A549 (cell line): ENCODE measurements at regions not wholly inside any gene's neighbourhood (a gene's known extent, or its start where the extent isn't known, plus 50 kb on each side); places are given as distances from the start of the nearest gene placed in this dataset.
"Not testable (repeated sequence)": the region's sequence is repeated elsewhere in the genome, so short reads cannot be mapped to it uniquely, and the experiment has no call there.

Experiments
- ATAC-seq, 2 experiments: fragments of 200-7000 bp in 1 of 2; fragments of >200 bp in 1 of 2; cut with Nextera tagmentation in 1 of 2; cut with Tn5 transposase in 1 of 2; 3 replicates each; pipeline versions ENCODE4 v1.8.0 to v1.9.1; 2018 to 2020; ENCODE audit warnings: mild to moderate bottlenecking in 1 of 2, moderate library complexity in 1 of 2
- CTCF ChIA-PET: fragments of 300-600 bp; sonication (Branson Sonifier 250); formaldehyde crosslinking; extraction: SDS; loops from one replicate; lab custom pipeline; 2021; ENCODE audit warnings: antibody characterized with exemption, inconsistent platforms; lab: Yijun Ruan, JAX
- POLR2A ChIA-PET: fragments of 350-600 bp; formaldehyde crosslinking; extraction: SDS; loops from one replicate; lab custom pipeline; 2021; ENCODE audit warnings: antibody characterized with exemption, inconsistent platforms; lab: Yijun Ruan, JAX
- DNase-seq, 2 experiments: peaks; one replicate each; pipeline versions ENCODE4 v3.0.0 to v3.0.0-alpha.2; 2011 to 2016; ENCODE audit warnings: low read depth in 1 of 2, low spot score in 1 of 2
- FAIRE-seq: peaks from 2 replicates; lab custom pipeline; 2011; peaks lifted over from hg19 to GRCh38; lab: Jason Lieb, UNC
- H3K27ac ChIP-seq, 2 experiments: fragments of >200 bp; sonication (Bioruptor Twin); formaldehyde crosslinking; 3 replicates each; pipeline ENCODE4 v1.5.1; 2016 to 2017
- H3K4me1 ChIP-seq: fragments of >200 bp; sonication (Bioruptor Twin); formaldehyde crosslinking; 3 replicates; pipeline ENCODE4 v1.6.1; 2016
- H3K4me2 ChIP-seq: fragments of >200 bp; sonication (Bioruptor Twin); formaldehyde crosslinking; 3 replicates; pipeline ENCODE4 v1.6.1; 2016
- H3K4me3 ChIP-seq: fragments of >200 bp; sonication (Bioruptor Twin); formaldehyde crosslinking; 3 replicates; pipeline ENCODE4 v1.5.1; 2016
- H3K9me3 ChIP-seq: fragments of >200 bp; sonication (Bioruptor Twin); formaldehyde crosslinking; 3 replicates; pipeline ENCODE4 v1.6.1; 2016
- ATOH8 ChIP-seq: fragments of 250-450 bp; sonication (Bioruptor Pico); IDR thresholded peaks from 2 replicates; pipeline ENCODE4 v1.5.0; 2020; ENCODE audit warnings: low read depth, mild to moderate bottlenecking, moderate library complexity
- CBX8 ChIP-seq: fragments of 200-600 bp; sonication (generic); IDR thresholded peaks from 2 replicates; pipeline ENCODE4 v1.6.1; 2016
- CEBPB ChIP-seq, 2 experiments: fragments of >200 bp in 1 of 2; sonication (Bioruptor Twin) in 1 of 2; formaldehyde crosslinking in 1 of 2; IDR thresholded peaks; 2 replicates each; pipeline ENCODE4 v1.6.1; 2012 to 2016
- CHD2 ChIP-seq: fragments of 150-350 bp; IDR thresholded peaks from 2 replicates; pipeline ENCODE4 v1.6.1; 2014; ENCODE audit warnings: low read length; ENCODE audit not compliant: partially characterized antibody
- CTCF ChIP-seq: fragments of >200 bp; sonication (Bioruptor Twin); formaldehyde crosslinking; IDR thresholded peaks from 3 replicates; pipeline ENCODE4 v1.5.1; 2016
- EP300 ChIP-seq, 2 experiments: fragments of >200 bp; sonication (Bioruptor Twin); formaldehyde crosslinking; IDR thresholded peaks; 2 replicates in 1 of 2; 3 replicates in 1 of 2; pipeline ENCODE4 v1.6.1; 2016 to 2017
- ESRRA ChIP-seq: fragments of 150-350 bp; IDR thresholded peaks from 2 replicates; pipeline ENCODE4 v1.6.1; 2014; ENCODE audit warnings: mild to moderate bottlenecking, low read length, borderline replicate concordance
- FOXS1 ChIP-seq: fragments of 250-450 bp; sonication (Bioruptor Pico); IDR thresholded peaks from 2 replicates; pipeline ENCODE4 v1.5.0; 2020; ENCODE audit warnings: mild to moderate bottlenecking, moderate library complexity
- GATA3 ChIP-seq: IDR thresholded peaks from 2 replicates; pipeline ENCODE4 v1.6.1; 2012; ENCODE audit warnings: borderline replicate concordance
- HES2 ChIP-seq: fragments of >200 bp; sonication (Bioruptor Twin); formaldehyde crosslinking; IDR thresholded peaks from 2 replicates; pipeline ENCODE4 v1.6.1; 2016
- HOXB13 ChIP-seq: fragments of 250-450 bp; sonication (Bioruptor Pico); IDR thresholded peaks from 2 replicates; pipeline ENCODE4 v1.5.0; 2020; ENCODE audit warnings: low read depth, mild to moderate bottlenecking, moderate library complexity
- JUN ChIP-seq, 2 experiments: fragments of >200 bp; sonication (Bioruptor Twin); formaldehyde crosslinking; IDR thresholded peaks; 2 replicates in 1 of 2; 3 replicates in 1 of 2; pipeline ENCODE4 v1.6.1; 2016 to 2017
- MAFK ChIP-seq: fragments of 450-650 bp; IDR thresholded peaks from 2 replicates; pipeline ENCODE4 v1.6.1; 2014; ENCODE audit not compliant: partially characterized antibody
- MAX ChIP-seq: IDR thresholded peaks from 2 replicates; pipeline ENCODE4 v1.6.1; 2012
- NR3C1 ChIP-seq: fragments of >200 bp; sonication (Bioruptor Twin); formaldehyde crosslinking; IDR thresholded peaks from 3 replicates; pipeline ENCODE4 v1.6.1; 2017
- RCOR1 ChIP-seq: fragments of 150-350 bp; IDR thresholded peaks from 2 replicates; pipeline ENCODE4 v1.6.1; 2014; ENCODE audit warnings: antibody characterized with exemption, low read length, low read depth
- RNF2 ChIP-seq: fragments of 200-600 bp; sonication (generic); IDR thresholded peaks from 2 replicates; pipeline ENCODE4 v1.6.1; 2016; ENCODE audit warnings: low read depth, mild to moderate bottlenecking, antibody characterized with exemption, moderate library complexity, borderline replicate concordance
- USF2 ChIP-seq: fragments of 450-650 bp; IDR thresholded peaks from 2 replicates; pipeline ENCODE4 v1.6.1; 2014; ENCODE audit warnings: antibody characterized with exemption
- ZNF302 ChIP-seq: fragments of 250-450 bp; sonication (Bioruptor Pico); IDR thresholded peaks from 2 replicates; pipeline ENCODE4 v1.9.0; 2021; ENCODE audit warnings: inconsistent platforms, mild to moderate bottlenecking, moderate library complexity
- WGBS: methylation state at CpG from one replicate; pipeline ENCODE4 v1.1.6; 2017; ENCODE audit errors: missing lambda C conversion rate; 5-methylcytosine and 5-hydroxymethylcytosine counted together

GRCh38 chr9:26665666-26666065 lies 226.9 kb downstream of the CAAP1 start:
- TF ChIP-seq FOXS1 (CRISPR knock-in tag) (no peak), MAFK (no peak), ZNF302 (CRISPR knock-in tag) (no peak)
- TF ChIP-seq, all 56 proteins: peak for 0
- CTCF ChIA-PET: no interaction called here
- Histone ChIP-seq H3K27ac (no peak overlapping the region), H3K9me3 (no peaks in the 10 kb centered on the region), H3K4me1 (no peaks in the 10 kb centered on the region), H3K4me3 (no peak overlapping the region), H3K4me2 (no peak overlapping the region)
- ATAC-seq (no peak), FAIRE-seq (no peak), DNase-seq (no peak)
- 19% methylated on average over 3 of the region's 3 CpGs for WGBS
- POLR2A ChIA-PET: no interaction called here

- POLR2A ChIA-PET, H3K4me1 ChIP-seq, CTCF ChIA-PET, H3K4me2 ChIP-seq, H3K27ac ChIP-seq, DNase-seq, H3K4me3 ChIP-seq, ATAC-seq, H3K9me3 ChIP-seq, FAIRE-seq: not testable (repeated sequence)
- WGBS: 68% methylated on average over 15 of the region's 49 CpGs
These were observed 228.4 kb downstream of the CAAP1 start for GRCh38 chr9:26664087-26664773.

- Histone ChIP-seq H3K4me2 (no peak overlapping the region), H3K27ac (no peak overlapping the region)
- POLR2A ChIA-PET: no interaction called here
- TF ChIP-seq CHD2 (no peak), NR3C1 (no peak), CTCF (no peak), RCOR1 (no peak), CBX8 (no peak), EP300 (IDR thresholded peaks at IDR 0.05) (no peak), HOXB13 (CRISPR knock-in tag) (no peak)
- TF ChIP-seq, all 56 proteins: peak for 0
- Histone ChIP-seq H3K9me3 (no peaks in the 10 kb centered on the region), H3K4me1 (no peaks in the 10 kb centered on the region), H3K4me3 (no peak overlapping the region)
- no peak for FAIRE-seq
- WGBS: 0% methylated on average over 1 of the region's 1 CpG
- no peak for ATAC-seq
- no peak for DNase-seq
- CTCF ChIA-PET: no interaction called here
These were observed 230.1 kb downstream of the CAAP1 start for GRCh38 chr9:26662476-26662875.

- no peak for DNase-seq
- ChIA-PET CTCF (interaction anchor here (1.3 kb wide), 1 partner anchor 202 kb away, joined by 3 read pairs; no protein-coding TSS in a partner anchor), POLR2A (no interaction called here)
- Histone ChIP-seq H3K4me3 (no peak overlapping the region), H3K27ac (no peak overlapping the region), H3K4me2 (no peak overlapping the region), H3K4me1 (no peaks in the 10 kb centered on the region), H3K9me3 (no peaks in the 10 kb centered on the region)
- no peak for ATAC-seq
- TF ChIP-seq ATOH8 (CRISPR knock-in tag): no peak
- TF ChIP-seq FOXS1 (CRISPR knock-in tag): no peak
- TF ChIP-seq MAX: no peak
- TF ChIP-seq CEBPB (IDR thresholded peaks at IDR 0.05): no peak
- TF ChIP-seq JUN (IDR thresholded peaks at IDR 0.05): no peak
- no peak for TF ChIP-seq RCOR1
- TF ChIP-seq HES2: no peak
- TF ChIP-seq EP300 (IDR thresholded peaks at IDR 0.05): no peak
- no peak for TF ChIP-seq USF2
- no peak for TF ChIP-seq GATA3
- TF ChIP-seq HOXB13 (CRISPR knock-in tag): no peak
- TF ChIP-seq RNF2: no peak
- no peak for TF ChIP-seq ESRRA
- 20% methylated on average over 2 of the region's 3 CpGs for WGBS
- no peak for FAIRE-seq
These were observed 234.1 kb downstream of the CAAP1 start for GRCh38 chr9:26658476-26658875.
